ENCODE measurements at regions not wholly inside any gene's neighbourhood (a gene's known extent, or its start where the extent isn't known, plus 50 kb on each side); places are given as distances from the start of the nearest gene placed in this dataset.

- ATAC-seq (no peak), DNase-seq (no peak)
- Mint-ChIP-seq H3K4me1 (no peaks in the 10 kb centered on the region), H3K4me3 (no peak overlapping the region), H3K27ac (no peak overlapping the region), H3K9me3 (ENCODE audit: low read depth) (no peaks in the 10 kb centered on the region), H3K36me3 (ENCODE audit: low read depth) (no peaks in the 10 kb centered on the region), H3K27me3 (peaks cover 5% of the 10 kb centered on the region)
- intact Hi-C loops (cut with DNase I, micrococcal nuclease) = no loop called here
- ChIA-PET POLR2A (no interaction called here), CTCF (no interaction called here)
Observed at GRCh38 chr6:140932909-140933308, 1199.8 kb upstream of the GJE1 start.

- Mint-ChIP-seq H3K27ac (no peak overlapping the region), H3K36me3 (ENCODE audit: low read depth) (no peaks in the 10 kb centered on the region), H3K9me3 (ENCODE audit: low read depth) (no peaks in the 10 kb centered on the region), H3K4me3 (no peak overlapping the region), H3K27me3 (peaks cover 5% of the 10 kb centered on the region), H3K4me1 (no peaks in the 10 kb centered on the region)
- intact Hi-C loops (cut with DNase I, micrococcal nuclease) = no loop called here
- DNase-seq (no peak), ATAC-seq (no peak)
- ChIA-PET CTCF (no interaction called here), POLR2A (no interaction called here)
Observed at GRCh38 chr6:140931581-140931980, 1201.1 kb upstream of the GJE1 start.

GRCh38 chr6:140929121-140929520, 1203.6 kb upstream of the GJE1 start:
- CTCF ChIA-PET = no interaction called here
- no peak overlapping the region for H3K4me3 Mint-ChIP-seq
- no peak overlapping the region for H3K27ac Mint-ChIP-seq
- intact Hi-C loops (cut with DNase I, micrococcal nuclease) = loop anchor here in 1 of 2 experiments (10.0 kb wide), 1 partner anchor 1554 kb away; the partner anchor contains the start of gene CITED2
- no peaks in the 10 kb centered on the region for H3K9me3 Mint-ChIP-seq (ENCODE audit: low read depth)
- POLR2A ChIA-PET = no interaction called here
- DNase-seq (no peak), ATAC-seq (no peak)
- peaks cover 5% of the 10 kb centered on the region for H3K27me3 Mint-ChIP-seq
- no peaks in the 10 kb centered on the region for H3K4me1 Mint-ChIP-seq
- H3K36me3 Mint-ChIP-seq (ENCODE audit: low read depth) = no peaks in the 10 kb centered on the region

GRCh38 chr6:140923048-140923447, 1209.7 kb upstream of the GJE1 start:
- H3K4me1 Mint-ChIP-seq = no peaks in the 10 kb centered on the region
- no peak for DNase-seq
- H3K4me3 Mint-ChIP-seq = no peak overlapping the region
- ChIA-PET CTCF (no interaction called here), POLR2A (no interaction called here)
- no peak for ATAC-seq
- H3K27ac Mint-ChIP-seq = no peak overlapping the region
- peaks cover 2% of the 10 kb centered on the region for H3K27me3 Mint-ChIP-seq
- H3K9me3 Mint-ChIP-seq (ENCODE audit: low read depth) = no peaks in the 10 kb centered on the region
- H3K36me3 Mint-ChIP-seq (ENCODE audit: low read depth) = no peaks in the 10 kb centered on the region
- intact Hi-C loops (cut with DNase I, micrococcal nuclease) = loop anchor here (5.0 to 10.0 kb wide), 2 partner anchors 1041 to 1548 kb away; partner anchors contain the start of gene CITED2 (in 1 of the 2)

- no peaks in the 10 kb centered on the region for H3K4me1 Mint-ChIP-seq
- no peaks in the 10 kb centered on the region for H3K36me3 Mint-ChIP-seq (ENCODE audit: low read depth)
- no peaks in the 10 kb centered on the region for H3K27me3 Mint-ChIP-seq
- CTCF ChIA-PET = interaction anchor here (0.7 kb wide), 1 partner anchor 215 kb away, joined by 3 read pairs; no protein-coding TSS in a partner anchor
- no peaks in the 10 kb centered on the region for H3K9me3 Mint-ChIP-seq (ENCODE audit: low read depth)
- no peak overlapping the region for H3K4me3 Mint-ChIP-seq
- POLR2A ChIA-PET = no interaction called here
- DNase-seq = peak; percentile 10
- H3K27ac Mint-ChIP-seq = no peak overlapping the region
- intact Hi-C loops (cut with DNase I, micrococcal nuclease) = loop anchor here (2.0 to 10.0 kb wide), 3 partner anchors 1039 to 1553 kb away; partner anchors contain the start of gene CITED2 (in 1 of the 2)
- peak; percentile 93 for ATAC-seq
Observed at GRCh38 chr6:140921366-140922226, 1211.1 kb upstream of the GJE1 start.

GRCh38 chr6:140917911-140918310, 1214.8 kb upstream of the GJE1 start:
- ATAC-seq (no peak), DNase-seq (no peak)
- Mint-ChIP-seq H3K4me3 (no peak overlapping the region), H3K9me3 (ENCODE audit: low read depth) (no peaks in the 10 kb centered on the region), H3K27me3 (no peaks in the 10 kb centered on the region), H3K27ac (no peak overlapping the region), H3K36me3 (ENCODE audit: low read depth) (no peaks in the 10 kb centered on the region), H3K4me1 (no peaks in the 10 kb centered on the region)
- intact Hi-C loops (cut with DNase I, micrococcal nuclease) = loop anchor here in 1 of 2 experiments (10.0 kb wide), 1 partner anchor 647 kb away; no protein-coding TSS in a partner anchor
- CTCF ChIA-PET = interaction anchor here (0.7 kb wide), 1 partner anchor 380 kb away, joined by 3 read pairs; no protein-coding TSS in a partner anchor
- POLR2A ChIA-PET = no interaction called here

- Mint-ChIP-seq H3K9me3 (ENCODE audit: low read depth) (no peaks in the 10 kb centered on the region), H3K27me3 (no peaks in the 10 kb centered on the region), H3K4me3 (no peak overlapping the region), H3K4me1 (no peaks in the 10 kb centered on the region), H3K36me3 (ENCODE audit: low read depth) (no peaks in the 10 kb centered on the region), H3K27ac (no peak overlapping the region)
- DNase-seq (no peak), ATAC-seq (no peak)
- intact Hi-C loops (cut with DNase I, micrococcal nuclease) = loop anchor here in 1 of 2 experiments (10.0 kb wide), 1 partner anchor 649 kb away; no protein-coding TSS in a partner anchor
- POLR2A ChIA-PET = no interaction called here
- CTCF ChIA-PET = no interaction called here
Observed at GRCh38 chr6:140915551-140915950, 1217.2 kb upstream of the GJE1 start.

- DNase-seq = no peak
- no peak overlapping the region for H3K4me3 Mint-ChIP-seq
- H3K27me3 Mint-ChIP-seq = no peaks in the 10 kb centered on the region
- ATAC-seq = no peak
- POLR2A ChIA-PET = no interaction called here
- H3K27ac Mint-ChIP-seq = no peak overlapping the region
- H3K9me3 Mint-ChIP-seq (ENCODE audit: low read depth) = no peaks in the 10 kb centered on the region
- intact Hi-C loops (cut with DNase I, micrococcal nuclease) = loop anchor here in 1 of 2 experiments (10.0 kb wide), 1 partner anchor 650 kb away; no protein-coding TSS in a partner anchor
- no peaks in the 10 kb centered on the region for H3K36me3 Mint-ChIP-seq (ENCODE audit: low read depth)
- CTCF ChIA-PET = no interaction called here
- no peaks in the 10 kb centered on the region for H3K4me1 Mint-ChIP-seq
Observed at GRCh38 chr6:140915103-140915502, 1217.6 kb upstream of the GJE1 start.

- Mint-ChIP-seq H3K4me3 (no peak overlapping the region), H3K27me3 (no peaks in the 10 kb centered on the region), H3K9me3 (ENCODE audit: low read depth) (no peaks in the 10 kb centered on the region), H3K4me1 (no peaks in the 10 kb centered on the region), H3K27ac (no peak overlapping the region), H3K36me3 (ENCODE audit: low read depth) (no peaks in the 10 kb centered on the region)
- CTCF ChIA-PET = no interaction called here
- POLR2A ChIA-PET = no interaction called here
- ATAC-seq = no peak
- no peak for DNase-seq
- intact Hi-C loops (cut with DNase I, micrococcal nuclease) = loop anchor here in 1 of 2 experiments (10.0 kb wide), 1 partner anchor 652 kb away; no protein-coding TSS in a partner anchor
Observed at GRCh38 chr6:140912686-140913085, 1220.0 kb upstream of the GJE1 start.

- DNase-seq = no peak
- no peaks in the 10 kb centered on the region for H3K27me3 Mint-ChIP-seq
- intact Hi-C loops (cut with DNase I, micrococcal nuclease) = loop anchor here in 1 of 2 experiments (10.0 kb wide), 1 partner anchor 655 kb away; no protein-coding TSS in a partner anchor
- H3K27ac Mint-ChIP-seq = no peak overlapping the region
- ATAC-seq = no peak
- CTCF ChIA-PET = no interaction called here
- no peaks in the 10 kb centered on the region for H3K36me3 Mint-ChIP-seq (ENCODE audit: low read depth)
- H3K4me3 Mint-ChIP-seq = no peak overlapping the region
- POLR2A ChIA-PET = no interaction called here
- H3K9me3 Mint-ChIP-seq (ENCODE audit: low read depth) = no peaks in the 10 kb centered on the region
- H3K4me1 Mint-ChIP-seq = no peaks in the 10 kb centered on the region
Observed at GRCh38 chr6:140909625-140910024, 1223.1 kb upstream of the GJE1 start.

GRCh38 chr6:140909156-140909555, 1223.6 kb upstream of the GJE1 start:
- H3K27me3 Mint-ChIP-seq = no peaks in the 10 kb centered on the region
- H3K36me3 Mint-ChIP-seq (ENCODE audit: low read depth) = no peaks in the 10 kb centered on the region
- H3K9me3 Mint-ChIP-seq (ENCODE audit: low read depth) = no peaks in the 10 kb centered on the region
- ChIA-PET POLR2A (no interaction called here), CTCF (no interaction called here)
- H3K27ac Mint-ChIP-seq = no peak overlapping the region
- intact Hi-C loops (cut with DNase I, micrococcal nuclease) = no loop called here
- no peaks in the 10 kb centered on the region for H3K4me1 Mint-ChIP-seq
- ATAC-seq = no peak
- H3K4me3 Mint-ChIP-seq = no peak overlapping the region
- DNase-seq = no peak

GRCh38 chr6:140908505-140908904, 1224.2 kb upstream of the GJE1 start:
- Mint-ChIP-seq H3K9me3 (ENCODE audit: low read depth) (no peaks in the 10 kb centered on the region), H3K27ac (no peak overlapping the region), H3K4me3 (no peak overlapping the region), H3K27me3 (no peaks in the 10 kb centered on the region), H3K36me3 (ENCODE audit: low read depth) (no peaks in the 10 kb centered on the region), H3K4me1 (no peaks in the 10 kb centered on the region)
- intact Hi-C loops (cut with DNase I, micrococcal nuclease) = no loop called here
- POLR2A ChIA-PET = no interaction called here
- CTCF ChIA-PET = no interaction called here
- DNase-seq (no peak), ATAC-seq (no peak)
